Stimulated activated CD8-positive, alpha-beta memory T cell treated with anti-CD3 and anti-CD28 coated beads, Interleukin-4, amount 100 ng/mL, for 1 hour (primary cell): ENCODE measurements at regions not wholly inside any gene's neighbourhood (a gene's known extent, or its start where the extent isn't known, plus 50 kb on each side); places are given as distances from the start of the nearest gene placed in this dataset.
"Not testable (repeated sequence)": the region's sequence is repeated elsewhere in the genome, so short reads cannot be mapped to it uniquely, and the experiment has no call there.

Experiments
- DNase-seq, 2 donors: peaks; one replicate each; pipeline ENCODE4 v3.0.0-alpha.2; 2020; ENCODE audit warnings: low read depth in 2 of 2, low spot score in 1 of 2

DNA sequence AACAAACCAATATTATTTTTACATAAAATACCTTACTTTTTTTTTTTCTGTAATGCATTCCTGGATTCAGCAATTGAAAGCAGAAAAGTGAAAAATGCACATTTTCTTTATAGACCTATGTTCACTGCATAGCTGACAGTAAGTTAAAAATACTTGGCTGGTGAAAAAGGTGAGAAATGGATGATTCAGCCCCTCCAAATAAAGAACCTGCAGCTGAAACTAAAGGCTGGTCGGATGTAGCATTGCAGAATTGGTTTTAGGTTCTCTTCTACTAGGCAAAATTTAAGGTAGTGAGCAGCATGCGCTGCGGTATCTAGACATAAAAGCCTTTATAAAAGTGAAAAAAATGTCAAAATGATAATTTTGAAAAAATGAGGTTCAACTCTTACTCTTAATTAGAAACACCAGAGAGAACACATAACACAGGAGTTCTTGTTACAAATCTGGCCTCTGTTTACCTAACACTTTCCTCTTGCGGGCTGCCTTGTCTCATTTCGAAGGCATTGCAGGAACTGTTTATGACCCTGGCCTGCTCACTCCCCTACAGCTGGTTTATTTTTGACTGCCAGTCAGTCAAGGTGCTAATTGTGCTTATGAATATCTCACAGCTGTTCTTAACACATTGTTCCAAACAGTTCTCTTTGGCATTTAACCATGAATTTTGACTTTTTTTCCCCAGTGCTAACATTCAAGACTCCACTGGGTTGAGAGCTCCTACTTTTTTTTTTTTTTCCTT, 455.4 kb upstream of the TBL1XR1 start:
- DNase-seq, result no peak

- DNase-seq, result no peak
Measured at GRCh38 chr3:177657243-177657642, 460.0 kb upstream of the TBL1XR1 start.

- DNase-seq, result no peak
Measured at GRCh38 chr3:177658354-177658753, 461.1 kb upstream of the TBL1XR1 start.

DNA sequence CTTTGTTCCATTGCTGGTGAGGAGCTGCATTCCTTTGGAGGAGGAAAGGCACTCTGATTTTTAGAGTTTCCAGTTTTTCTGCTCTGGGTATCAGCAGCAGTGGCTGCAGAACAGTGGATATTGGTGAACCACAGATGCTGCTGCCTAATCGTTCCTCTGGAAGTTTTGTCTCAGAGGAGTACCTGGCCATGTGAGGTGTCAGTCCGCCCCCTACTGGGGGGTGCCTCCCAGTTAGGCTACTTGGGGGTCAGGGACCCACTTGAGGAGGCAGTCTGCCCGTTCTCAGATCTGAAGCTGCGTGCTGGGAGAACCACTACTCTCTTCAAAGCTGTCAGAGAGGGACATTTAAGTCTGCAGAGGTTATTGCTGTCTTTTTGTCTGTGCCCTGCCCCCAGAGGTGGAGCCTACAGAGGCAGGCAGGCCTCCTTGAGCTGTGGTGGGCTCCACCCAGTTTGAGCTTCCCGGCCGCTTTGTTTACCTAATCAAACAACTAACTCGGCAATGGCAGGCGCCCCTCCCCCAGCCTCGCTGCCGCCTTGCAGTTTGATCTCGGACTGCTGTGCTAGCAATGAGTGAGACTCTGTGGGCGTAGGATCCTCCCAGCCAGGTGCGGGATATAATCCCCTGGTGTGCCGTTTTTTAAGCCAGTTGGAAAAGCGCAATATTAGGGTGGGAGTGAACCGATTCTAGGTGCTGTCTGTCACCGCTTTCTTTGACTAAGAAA, 467.3 kb upstream of the TBL1XR1 start:
- DNase-seq, result not testable (repeated sequence)

- DNase-seq, result no peak
Measured at GRCh38 chr3:177665122-177665808, 468.0 kb upstream of the TBL1XR1 start.

GRCh38 chr3:177672252-177672911, 475.1 kb upstream of the TBL1XR1 start:
- DNase-seq, result no peak

DNA sequence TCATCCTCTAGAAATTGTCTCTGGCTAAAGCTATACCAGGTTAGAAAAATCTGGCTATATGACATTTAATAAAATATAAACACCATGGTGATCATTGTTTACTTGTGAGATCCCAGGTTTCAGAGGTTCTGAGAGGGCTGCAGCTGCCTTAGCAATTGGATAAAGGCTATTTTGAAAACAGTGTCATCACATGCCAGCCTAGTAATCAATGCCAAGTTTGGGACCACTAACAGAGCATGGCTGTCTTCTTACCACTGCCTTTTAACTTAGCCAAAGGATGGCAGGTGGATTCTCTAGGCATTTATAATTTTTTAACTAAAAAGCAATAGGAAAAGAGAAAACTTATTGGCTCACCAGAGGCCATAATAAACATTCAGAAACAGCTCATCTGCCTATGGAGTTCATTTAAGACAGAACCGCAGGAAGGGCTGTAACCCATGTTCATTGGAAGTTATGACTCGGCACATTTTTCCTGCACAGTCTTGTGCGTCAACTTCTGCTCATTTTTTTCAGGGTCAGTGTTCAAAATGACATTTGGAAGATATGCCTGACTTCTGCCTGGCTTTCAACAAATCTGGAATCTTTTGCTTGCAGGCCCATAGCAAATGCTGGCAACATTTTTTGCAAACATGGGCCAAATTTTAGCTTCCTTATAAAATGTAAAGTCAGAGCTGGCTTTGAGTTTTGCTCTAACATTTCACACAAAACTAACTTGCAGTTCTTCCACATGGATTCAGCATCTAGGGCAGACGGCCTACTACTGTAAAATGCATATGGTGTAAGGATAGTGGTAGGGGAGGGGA, 476.0 kb upstream of the TBL1XR1 start:
- no peak for DNase-seq

GRCh38 chr3:177674186-177674585, 476.9 kb upstream of the TBL1XR1 start:
- no peak for DNase-seq

- no peak for DNase-seq
Measured at GRCh38 chr3:177676148-177676547, 478.9 kb upstream of the TBL1XR1 start.

GRCh38 chr3:177676947-177677587, 479.8 kb upstream of the TBL1XR1 start:
- no peak for DNase-seq

DNA sequence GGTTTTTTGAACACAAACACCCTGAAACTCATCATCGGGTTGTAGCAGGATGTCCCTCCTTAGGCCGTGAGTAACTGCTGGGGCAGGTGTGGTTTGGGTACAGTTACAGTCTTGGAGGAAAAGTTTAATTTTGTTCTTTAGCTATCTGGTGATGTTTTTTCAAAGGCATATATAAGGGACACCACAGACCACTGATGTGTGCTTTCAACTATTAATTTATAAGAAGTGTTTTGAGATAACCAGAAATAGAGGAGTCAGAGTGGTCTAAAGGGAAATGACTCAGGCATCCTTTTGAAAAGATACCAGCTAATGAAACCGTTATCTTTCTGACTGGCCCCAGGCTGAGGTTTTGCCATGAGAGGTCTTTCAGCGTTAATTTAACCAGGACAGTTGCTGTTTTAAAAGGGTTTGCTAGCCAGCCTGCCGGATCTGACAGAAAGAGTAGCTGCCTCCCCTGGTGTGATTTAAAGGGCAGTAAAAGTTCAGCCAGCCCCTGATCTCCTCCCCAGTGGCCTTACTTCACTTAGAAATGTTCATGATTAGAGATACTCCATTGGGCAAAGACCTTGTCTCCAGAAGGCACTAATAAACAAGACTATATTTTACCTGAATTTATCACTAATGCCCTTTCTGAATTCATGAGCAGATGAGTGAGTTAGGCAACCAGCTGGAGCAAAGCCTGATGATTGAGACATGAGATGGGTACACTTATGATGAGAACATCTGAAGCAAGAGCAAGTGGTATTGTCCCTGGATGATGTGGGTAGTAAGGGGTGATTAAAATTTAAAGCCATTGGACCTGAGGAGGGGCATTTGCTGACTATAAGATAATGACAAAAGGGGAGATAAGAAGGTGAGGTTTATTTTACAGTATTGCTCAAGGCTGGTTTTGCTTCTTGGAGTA, 482.5 kb upstream of the TBL1XR1 start:
- DNase-seq, result no peak

DNA sequence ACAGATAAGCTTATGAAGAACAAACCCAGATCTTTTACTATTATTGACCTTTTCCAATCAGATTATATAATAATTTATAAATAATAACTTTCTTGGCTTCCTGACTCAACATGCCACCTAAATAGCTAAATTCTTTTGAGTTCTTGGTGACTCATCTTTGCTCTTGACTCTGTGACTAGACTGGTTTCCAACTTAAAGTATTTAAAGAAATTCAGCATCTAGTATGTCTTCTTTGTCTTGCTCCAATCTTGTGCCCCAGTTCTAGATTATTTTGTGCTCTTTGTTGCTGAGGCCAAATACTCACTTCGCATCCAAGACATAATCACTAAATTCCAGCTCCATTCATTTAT, 483.2 kb upstream of the TBL1XR1 start:
- DNase-seq, result no peak

DNA sequence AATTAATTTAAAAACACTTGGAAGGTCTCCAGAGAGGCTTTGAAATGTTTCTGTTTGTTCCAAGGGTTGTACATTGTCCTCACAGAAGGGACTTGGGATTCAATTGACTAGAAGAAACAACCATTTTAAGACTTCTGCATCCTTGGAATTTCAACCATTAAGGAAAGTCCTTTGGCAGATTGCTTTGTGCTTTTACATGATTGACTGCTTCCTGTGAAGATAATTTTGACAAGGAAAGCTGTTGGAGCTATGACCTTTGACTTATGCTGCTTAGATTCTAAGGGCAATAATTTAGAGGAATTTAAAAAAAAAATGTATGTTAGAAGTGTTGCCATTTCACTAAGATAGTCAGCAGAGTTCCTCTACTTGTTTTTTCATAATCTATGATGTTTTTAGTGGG, 483.9 kb upstream of the TBL1XR1 start:
- DNase-seq, result no peak

GRCh38 chr3:177681852-177682251, 484.6 kb upstream of the TBL1XR1 start:
- no peak for DNase-seq

DNA sequence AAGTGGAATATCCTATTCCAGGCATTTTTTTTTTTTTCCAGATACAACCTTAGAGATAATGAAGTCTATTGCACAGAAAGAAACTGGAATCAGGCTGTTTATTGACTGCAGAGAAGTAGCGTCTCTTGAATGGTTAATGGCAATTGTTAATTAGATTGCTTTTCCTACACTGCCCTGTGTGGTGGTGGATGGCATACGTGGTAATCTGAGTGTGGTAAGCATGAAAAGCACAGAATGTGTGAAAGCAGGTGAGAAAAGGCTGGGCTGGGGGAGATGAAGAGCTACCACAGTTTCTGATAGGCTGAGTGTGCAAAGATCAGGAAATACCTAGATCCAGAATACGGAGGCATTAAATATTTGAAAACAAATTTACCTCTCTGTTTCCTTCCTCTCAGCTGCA, 486.3 kb upstream of the TBL1XR1 start:
- no peak for DNase-seq

- no peak for DNase-seq
Measured at GRCh38 chr3:177686671-177687070, 489.4 kb upstream of the TBL1XR1 start.

DNA sequence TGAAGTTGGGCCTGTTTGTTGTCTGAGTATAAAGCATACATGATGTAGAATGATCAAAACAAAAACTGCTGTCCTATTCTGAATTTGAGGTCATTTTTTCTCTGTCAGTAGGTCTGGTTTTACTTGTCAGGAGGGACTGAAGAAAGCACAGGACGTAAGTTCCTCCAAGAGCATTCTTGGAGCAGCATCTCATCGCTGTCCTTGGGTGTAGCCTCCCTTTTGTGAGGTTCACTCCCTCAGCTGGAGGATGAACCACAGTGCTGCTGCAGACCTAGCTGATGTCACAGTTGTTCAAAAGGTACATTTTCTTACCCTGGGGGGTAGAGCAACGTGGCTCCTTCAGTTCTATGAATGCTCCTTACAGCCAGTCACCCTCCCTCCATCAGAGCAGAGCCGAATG, 490.0 kb upstream of the TBL1XR1 start:
- DNase-seq, result no peak

DNA sequence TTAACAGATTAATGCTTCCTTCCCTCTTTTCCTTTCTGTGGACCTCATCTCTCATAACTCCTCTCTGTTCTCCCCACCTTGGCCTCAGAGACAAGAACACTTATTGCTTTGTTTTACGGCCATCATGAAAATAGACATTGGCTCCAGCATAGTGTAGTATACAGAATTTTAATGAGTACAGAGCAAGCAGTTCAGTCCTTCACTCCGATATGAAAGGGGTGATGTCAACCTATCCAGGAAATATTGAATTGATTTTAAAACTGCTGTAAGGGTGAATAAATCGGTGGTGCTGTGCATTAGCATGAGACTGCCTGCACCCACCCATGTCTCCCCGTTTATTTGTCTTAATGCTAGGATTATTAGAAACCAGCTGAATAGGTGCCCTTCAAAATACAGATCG, 490.9 kb upstream of the TBL1XR1 start:
- DNase-seq, result no peak

DNA sequence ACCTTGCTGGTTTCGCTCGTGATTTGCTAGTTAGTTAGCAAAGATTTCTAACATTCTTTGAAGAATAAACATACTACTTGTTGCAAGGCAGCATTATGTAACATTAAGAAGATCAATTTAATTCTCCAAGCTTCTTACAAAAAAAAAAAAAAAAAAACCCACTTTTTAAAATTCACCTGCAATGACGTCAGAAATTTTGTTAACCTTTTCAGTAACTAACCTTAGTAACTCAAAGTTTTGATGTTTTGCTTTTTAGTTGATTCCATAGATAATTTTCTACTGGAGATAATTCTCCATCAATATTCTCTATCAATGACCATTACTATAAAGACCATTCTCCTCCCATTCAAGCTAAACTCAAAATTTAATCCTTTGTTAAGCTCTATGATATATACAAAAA, 491.8 kb upstream of the TBL1XR1 start:
- DNase-seq, result no peak
